IMR-90 (cell line): ENCODE measurements at regions not wholly inside any gene's neighbourhood (a gene's known extent, or its start where the extent isn't known, plus 50 kb on each side); places are given as distances from the start of the nearest gene placed in this dataset.

Experiments used
- ATAC-seq: fragments of 200-7000 bp; cut with Tn5 transposase; 2 replicates; pipeline ENCODE4 v1.9.1; 2020; ENCODE audit warnings: low read depth, mild to moderate bottlenecking, moderate library complexity
- BruUV-seq: library from RNA; stranded (reverse); fragments of 400-500 nt; replicated peaks from 2 replicates; lab custom pipeline; 2021; lab: Mats Ljungman, UMichigan
- CTCF ChIA-PET: fragments of 300-600 bp; formaldehyde crosslinking; extraction: SDS; loops from one replicate; lab custom pipeline; 2021; ENCODE audit warnings: antibody characterized with exemption; lab: Yijun Ruan, JAX
- POLR2A ChIA-PET: fragments of 300-600 bp; sonication (Branson Sonifier 250); formaldehyde crosslinking; loops from one replicate; lab custom pipeline; 2022; ENCODE audit warnings: antibody characterized with exemption; ENCODE audit not compliant: unreplicated experiment; lab: Charles Lee
- DNase-seq: peaks from one replicate; pipeline ENCODE4 v3.0.0; 2013
- H2AFZ ChIP-seq: replicated peaks from 2 replicates; pipeline ENCODE3; 2013; ENCODE audit warnings: low read length, mild to moderate bottlenecking; ENCODE audit not compliant: poor library complexity
- H2AK5ac ChIP-seq: 2 replicates; pipeline ENCODE4 v1.6.1; 2013; ENCODE audit warnings: low read depth, low read length, inconsistent platforms
- H2AK9ac ChIP-seq: replicated peaks from 2 replicates; pipeline ENCODE3; 2013; ENCODE audit warnings: mild to moderate bottlenecking, low read depth, low read length, moderate library complexity; ENCODE audit not compliant: poor library complexity
- H2BK120ac ChIP-seq: 2 replicates; pipeline ENCODE4 v1.6.1; 2013; ENCODE audit warnings: low read depth, low read length, inconsistent platforms
- H2BK15ac ChIP-seq: 3 replicates; pipeline ENCODE4 v1.6.1; 2013; ENCODE audit warnings: low read depth, low read length, inconsistent platforms
- H2BK20ac ChIP-seq: 2 replicates; pipeline ENCODE4 v1.6.1; 2013; ENCODE audit warnings: low read depth, mild to moderate bottlenecking, inconsistent platforms, low read length, moderate library complexity
- H2BK5ac ChIP-seq: 2 replicates; pipeline ENCODE4 v1.6.1; 2013; ENCODE audit warnings: mild to moderate bottlenecking, low read depth, low read length, inconsistent platforms; ENCODE audit not compliant: poor library complexity, severe bottlenecking
- H3K14ac ChIP-seq: replicated peaks from 2 replicates; pipeline ENCODE4 v1.6.1; 2013; ENCODE audit warnings: low read depth, low read length, inconsistent platforms
- H3K18ac ChIP-seq: 2 replicates; pipeline ENCODE4 v1.6.1; 2013; ENCODE audit warnings: low read depth, low read length, control low read depth
- H3K23ac ChIP-seq: 2 replicates; pipeline ENCODE4 v1.6.1; 2013; ENCODE audit warnings: low read depth, low read length, inconsistent platforms
- H3K27ac ChIP-seq: 2 replicates; pipeline ENCODE4 v1.5.1; 2013; ENCODE audit warnings: mild to moderate bottlenecking, control low read depth, low read length; ENCODE audit not compliant: insufficient read depth
- H3K27me3 ChIP-seq: 2 replicates; pipeline ENCODE4 v1.6.1; 2013; ENCODE audit warnings: low read length; ENCODE audit not compliant: control insufficient read depth, insufficient read depth
- H3K36me3 ChIP-seq: 2 replicates; pipeline ENCODE4 v1.6.1; 2013; ENCODE audit warnings: low read length, mixed read lengths; ENCODE audit not compliant: control insufficient read depth, insufficient read depth
- H3K4ac ChIP-seq: 2 replicates; pipeline ENCODE4 v1.6.1; 2013; ENCODE audit warnings: low read depth, low read length, inconsistent platforms
- H3K4me1 ChIP-seq: 2 replicates; pipeline ENCODE4 v1.6.1; 2013; ENCODE audit warnings: low read length, mixed read lengths; ENCODE audit not compliant: control insufficient read depth, insufficient read depth
- H3K4me2 ChIP-seq: 2 replicates; pipeline ENCODE4 v1.6.1; 2013; ENCODE audit warnings: low read depth, mild to moderate bottlenecking, control low read depth, low read length, moderate library complexity
- H3K4me3 ChIP-seq: 2 replicates; pipeline ENCODE4 v1.5.1; 2013; ENCODE audit warnings: low read depth, mild to moderate bottlenecking, control low read depth, low read length, moderate library complexity; ENCODE audit not compliant: insufficient read depth
- H3K56ac ChIP-seq: 2 replicates; pipeline ENCODE4 v1.6.1; 2013; ENCODE audit warnings: low read length, inconsistent platforms; ENCODE audit not compliant: insufficient read depth; ENCODE audit errors: extremely low read depth
- H3K79me1 ChIP-seq, 2 experiments: 2 replicates each; pipeline ENCODE4 v1.6.1; 2013; ENCODE audit warnings: low read length in 2 of 2, inconsistent platforms in 1 of 2, low read depth in 1 of 2
- H3K9ac ChIP-seq: 2 replicates; pipeline ENCODE4 v1.6.1; 2013; ENCODE audit warnings: low read depth, low read length, control low read depth
- H3K9me1 ChIP-seq: 2 replicates; pipeline ENCODE4 v1.6.1; 2013; ENCODE audit warnings: low read length, inconsistent platforms; ENCODE audit not compliant: insufficient read depth
- H3K9me3 ChIP-seq: 2 replicates; pipeline ENCODE4 v1.6.1; 2013; ENCODE audit warnings: low read length; ENCODE audit not compliant: control insufficient read depth, insufficient read depth
- H4K20me1 ChIP-seq: 2 replicates; pipeline ENCODE4 v1.6.1; 2013; ENCODE audit warnings: low read length, inconsistent platforms; ENCODE audit not compliant: insufficient read depth
- H4K5ac ChIP-seq: 2 replicates; pipeline ENCODE4 v1.6.1; 2013; ENCODE audit warnings: mild to moderate bottlenecking, low read depth, low read length, control low read depth
- H4K8ac ChIP-seq, 2 experiments: 2 replicates each; pipeline ENCODE4 v1.6.1; 2013; ENCODE audit warnings: low read depth in 2 of 2, low read length in 2 of 2, control low read depth in 1 of 2, inconsistent platforms in 1 of 2
- H4K91ac ChIP-seq: 2 replicates; pipeline ENCODE4 v1.6.1; 2013; ENCODE audit warnings: low read depth, low read length, inconsistent platforms; ENCODE audit not compliant: insufficient read depth
- BHLHE40 ChIP-seq: fragments of 150-350 bp; IDR thresholded peaks from 2 replicates; pipeline ENCODE4 v1.6.1; 2016; ENCODE audit warnings: mild to moderate bottlenecking, low read depth, low read length
- CEBPB ChIP-seq: IDR thresholded peaks from 2 replicates; pipeline ENCODE4 v1.6.1; 2012; ENCODE audit warnings: low read depth, low read length, improper control_type of control experiment
- CHD1 ChIP-seq: IDR thresholded peaks from 2 replicates; pipeline ENCODE4 v1.6.1; 2012; ENCODE audit warnings: low read depth, low read length, improper control_type of control experiment
- FOS ChIP-seq: fragments of 150-350 bp; IDR thresholded peaks from 2 replicates; pipeline ENCODE4 v1.6.1; 2016; ENCODE audit warnings: low read depth, low read length
- MAFK ChIP-seq: IDR thresholded peaks from 2 replicates; pipeline ENCODE4 v1.6.1; 2012; ENCODE audit warnings: low read depth, low read length, improper control_type of control experiment
- MAZ ChIP-seq: IDR thresholded peaks from 2 replicates; pipeline ENCODE4 v1.6.1; 2012; ENCODE audit warnings: low read depth, mild to moderate bottlenecking, low read length, improper control_type of control experiment, moderate library complexity, borderline replicate concordance
- MXI1 ChIP-seq: IDR thresholded peaks from 2 replicates; pipeline ENCODE4 v1.6.1; 2012; ENCODE audit warnings: low read depth, mild to moderate bottlenecking, low read length, moderate library complexity, borderline replicate concordance
- NFE2L2 ChIP-seq: fragments of 150-350 bp; IDR thresholded peaks from 2 replicates; pipeline ENCODE4 v1.6.1; 2016; ENCODE audit warnings: low read depth, mild to moderate bottlenecking, low read length
- POLR2A ChIP-seq: IDR thresholded peaks from 2 replicates; pipeline ENCODE4 v1.6.1; 2012; ENCODE audit warnings: mild to moderate bottlenecking, low read depth, low read length
- RAD21 ChIP-seq: IDR thresholded peaks from 2 replicates; pipeline ENCODE4 v1.6.1; 2012; ENCODE audit warnings: low read length, improper control_type of control experiment
- RCOR1 ChIP-seq: IDR thresholded peaks from 2 replicates; pipeline ENCODE4 v1.6.1; 2012; ENCODE audit warnings: mild to moderate bottlenecking, low read length, improper control_type of control experiment; ENCODE audit not compliant: insufficient replicate concordance
- RFX5 ChIP-seq: IDR thresholded peaks from 2 replicates; pipeline ENCODE4 v1.8.0; 2012; ENCODE audit warnings: low read depth, mild to moderate bottlenecking, low read length, moderate library complexity
- SMC3 ChIP-seq: fragments of 150-350 bp; IDR thresholded peaks from 2 replicates; pipeline ENCODE4 v1.6.1; 2016; ENCODE audit warnings: low read depth, mild to moderate bottlenecking, antibody characterized with exemption, low read length, moderate library complexity
- WGBS, 2 experiments: methylation state at CpG; one replicate each; pipeline versions ENCODE4 v1.1.5 to v1.1.7; 2013; ENCODE audit warnings: missing lambda C conversion rate in 2 of 2; ENCODE audit not compliant: insufficient read length in 1 of 2; ENCODE audit errors: extremely low coverage in 2 of 2; 5-methylcytosine and 5-hydroxymethylcytosine counted together
- dilution Hi-C: fragments of 300-500 bp; cut with HindIII; formaldehyde crosslinking; loops from one replicate; pipeline ENCODE4 v1.14.3; 2018; ENCODE audit warnings: low sequenced_read_pairs; ENCODE audit not compliant: unreplicated experiment
- in situ Hi-C: fragments of 300-500 bp; cut with MboI; formaldehyde crosslinking; loops from 3 replicates; pipeline ENCODE4 v1.14.3; 2019; ENCODE audit warnings: low sequenced_read_pairs, inconsistent platforms, mixed read lengths
- intact Hi-C: fragments of 100-400 bp; cut with micrococcal nuclease; formaldehyde crosslinking; loops from 2 replicates; pipeline ENCODE4 v1.10.0; 2022
- TF ChIP-seq, protein P1 (sequence below): conservative IDR thresholded peaks from 2 replicates; pipeline ENCODE4 v1.5.1; 2012; ENCODE audit warnings: mild to moderate bottlenecking, low read depth, low read length, improper control_type of control experiment
- TF ChIP-seq, protein P2 (sequence below): fragments of 150-350 bp; IDR thresholded peaks from 2 replicates; pipeline ENCODE4 v1.6.1; 2017; ENCODE audit warnings: mild to moderate bottlenecking, antibody characterized with exemption, low read length, low read depth
- TF ChIP-seq, protein P3 (sequence below): fragments of 150-350 bp; IDR thresholded peaks from 2 replicates; pipeline ENCODE4 v1.6.1; 2016; ENCODE audit warnings: low read depth, mild to moderate bottlenecking, low read length, moderate library complexity, borderline replicate concordance

DNA sequence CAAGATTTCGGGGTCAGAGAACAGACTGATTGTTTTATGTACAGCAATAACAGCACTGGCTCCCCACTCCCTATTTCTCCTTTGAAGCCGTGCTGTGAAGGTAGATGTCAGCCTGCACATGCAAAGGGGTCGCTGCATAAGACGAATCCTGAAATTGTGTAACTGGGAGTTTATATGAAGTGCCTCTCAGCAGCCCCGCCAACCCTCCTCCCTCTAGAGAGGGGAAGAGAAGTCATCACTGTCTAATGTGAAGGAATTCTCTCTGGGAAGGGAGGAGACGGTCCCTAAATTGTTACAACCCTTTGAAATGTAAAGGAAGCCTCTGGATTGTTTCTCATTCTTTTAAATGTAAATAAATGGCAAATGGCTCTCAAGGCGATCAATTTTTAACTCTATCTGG lies 545.3 kb downstream of the PLA2G4A start:
- no peak overlapping the region for H2BK20ac ChIP-seq
- intact Hi-C loops: no loop called here

More for the DNA sequence above, 545.3 kb downstream of the PLA2G4A start:
- Histone ChIP-seq H4K20me1 (no peaks in the 10 kb centered on the region), H2BK120ac (no peak overlapping the region), H2AK9ac (no peak overlapping the region), H2AK5ac (no peak overlapping the region), H3K9me3 (no peaks in the 10 kb centered on the region), H3K23ac (no peak overlapping the region), H3K36me3 (no peaks in the 10 kb centered on the region), H3K27me3 (no peaks in the 10 kb centered on the region), H3K9me1 (no peaks in the 10 kb centered on the region), H3K9ac (no peak overlapping the region), H3K14ac (no peak overlapping the region), H2BK5ac (no peak overlapping the region), H3K18ac (no peak overlapping the region), H2AFZ (no peak overlapping the region), H4K91ac (no peak overlapping the region), H3K56ac (no peak overlapping the region), H4K8ac (no peak overlapping the region), H3K79me1 (no peaks in the 10 kb centered on the region), H3K4ac (no peak overlapping the region), H3K4me3 (no peak overlapping the region), H4K5ac (no peak overlapping the region), H3K4me2 (no peak overlapping the region), H3K27ac (no peak overlapping the region), H3K4me1 (no peaks in the 10 kb centered on the region), H2BK15ac (no peak overlapping the region)
- POLR2A ChIA-PET: no interaction called here
- no TSS peak for BruUV-seq
- no peak for ATAC-seq
- no peak for DNase-seq
- dilution Hi-C loops: no loop called here
- CTCF ChIA-PET: no interaction called here
- no CpG with 5 or more reads among the region's 7 CpGs for WGBS, 2 experiments
- TF ChIP-seq RAD21 (no peak), SMC3 (no peak), MXI1 (no peak), MAZ (no peak), BHLHE40 (no peak), CHD1 (no peak), FOS (no peak), NFE2L2 (no peak), CEBPB (no peak), MAFK (no peak), RFX5 (no peak), RCOR1 (no peak), POLR2A (no peak)
- TF ChIP-seq, protein P1, sequence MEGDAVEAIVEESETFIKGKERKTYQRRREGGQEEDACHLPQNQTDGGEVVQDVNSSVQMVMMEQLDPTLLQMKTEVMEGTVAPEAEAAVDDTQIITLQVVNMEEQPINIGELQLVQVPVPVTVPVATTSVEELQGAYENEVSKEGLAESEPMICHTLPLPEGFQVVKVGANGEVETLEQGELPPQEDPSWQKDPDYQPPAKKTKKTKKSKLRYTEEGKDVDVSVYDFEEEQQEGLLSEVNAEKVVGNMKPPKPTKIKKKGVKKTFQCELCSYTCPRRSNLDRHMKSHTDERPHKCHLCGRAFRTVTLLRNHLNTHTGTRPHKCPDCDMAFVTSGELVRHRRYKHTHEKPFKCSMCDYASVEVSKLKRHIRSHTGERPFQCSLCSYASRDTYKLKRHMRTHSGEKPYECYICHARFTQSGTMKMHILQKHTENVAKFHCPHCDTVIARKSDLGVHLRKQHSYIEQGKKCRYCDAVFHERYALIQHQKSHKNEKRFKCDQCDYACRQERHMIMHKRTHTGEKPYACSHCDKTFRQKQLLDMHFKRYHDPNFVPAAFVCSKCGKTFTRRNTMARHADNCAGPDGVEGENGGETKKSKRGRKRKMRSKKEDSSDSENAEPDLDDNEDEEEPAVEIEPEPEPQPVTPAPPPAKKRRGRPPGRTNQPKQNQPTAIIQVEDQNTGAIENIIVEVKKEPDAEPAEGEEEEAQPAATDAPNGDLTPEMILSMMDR: no peak
- TF ChIP-seq, protein P2, sequence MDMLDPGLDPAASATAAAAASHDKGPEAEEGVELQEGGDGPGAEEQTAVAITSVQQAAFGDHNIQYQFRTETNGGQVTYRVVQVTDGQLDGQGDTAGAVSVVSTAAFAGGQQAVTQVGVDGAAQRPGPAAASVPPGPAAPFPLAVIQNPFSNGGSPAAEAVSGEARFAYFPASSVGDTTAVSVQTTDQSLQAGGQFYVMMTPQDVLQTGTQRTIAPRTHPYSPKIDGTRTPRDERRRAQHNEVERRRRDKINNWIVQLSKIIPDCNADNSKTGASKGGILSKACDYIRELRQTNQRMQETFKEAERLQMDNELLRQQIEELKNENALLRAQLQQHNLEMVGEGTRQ: no peak
- TF ChIP-seq, protein P3, sequence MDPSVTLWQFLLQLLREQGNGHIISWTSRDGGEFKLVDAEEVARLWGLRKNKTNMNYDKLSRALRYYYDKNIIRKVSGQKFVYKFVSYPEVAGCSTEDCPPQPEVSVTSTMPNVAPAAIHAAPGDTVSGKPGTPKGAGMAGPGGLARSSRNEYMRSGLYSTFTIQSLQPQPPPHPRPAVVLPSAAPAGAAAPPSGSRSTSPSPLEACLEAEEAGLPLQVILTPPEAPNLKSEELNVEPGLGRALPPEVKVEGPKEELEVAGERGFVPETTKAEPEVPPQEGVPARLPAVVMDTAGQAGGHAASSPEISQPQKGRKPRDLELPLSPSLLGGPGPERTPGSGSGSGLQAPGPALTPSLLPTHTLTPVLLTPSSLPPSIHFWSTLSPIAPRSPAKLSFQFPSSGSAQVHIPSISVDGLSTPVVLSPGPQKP: no peak
- in situ Hi-C loops: no loop called here
